Non-pigmented ciliary epithelial cell (primary cell): ENCODE measurements at regions not wholly inside any gene's neighbourhood (a gene's known extent, or its start where the extent isn't known, plus 50 kb on each side); places are given as distances from the start of the nearest gene placed in this dataset.
"Not testable (repeated sequence)": the region's sequence is repeated elsewhere in the genome, so short reads cannot be mapped to it uniquely, and the experiment has no call there.

ENCODE experiments used
- DNase-seq: peaks from one replicate; pipeline ENCODE4 v3.0.0-alpha.2; 2010; ENCODE audit warnings: low read depth

GRCh38 chrX:40245488-40246071, 147.8 kb upstream of the BCOR start:
- DNase-seq, result no peak

GRCh38 chrX:40244980-40245379, 147.2 kb upstream of the BCOR start:
- no peak for DNase-seq

DNA sequence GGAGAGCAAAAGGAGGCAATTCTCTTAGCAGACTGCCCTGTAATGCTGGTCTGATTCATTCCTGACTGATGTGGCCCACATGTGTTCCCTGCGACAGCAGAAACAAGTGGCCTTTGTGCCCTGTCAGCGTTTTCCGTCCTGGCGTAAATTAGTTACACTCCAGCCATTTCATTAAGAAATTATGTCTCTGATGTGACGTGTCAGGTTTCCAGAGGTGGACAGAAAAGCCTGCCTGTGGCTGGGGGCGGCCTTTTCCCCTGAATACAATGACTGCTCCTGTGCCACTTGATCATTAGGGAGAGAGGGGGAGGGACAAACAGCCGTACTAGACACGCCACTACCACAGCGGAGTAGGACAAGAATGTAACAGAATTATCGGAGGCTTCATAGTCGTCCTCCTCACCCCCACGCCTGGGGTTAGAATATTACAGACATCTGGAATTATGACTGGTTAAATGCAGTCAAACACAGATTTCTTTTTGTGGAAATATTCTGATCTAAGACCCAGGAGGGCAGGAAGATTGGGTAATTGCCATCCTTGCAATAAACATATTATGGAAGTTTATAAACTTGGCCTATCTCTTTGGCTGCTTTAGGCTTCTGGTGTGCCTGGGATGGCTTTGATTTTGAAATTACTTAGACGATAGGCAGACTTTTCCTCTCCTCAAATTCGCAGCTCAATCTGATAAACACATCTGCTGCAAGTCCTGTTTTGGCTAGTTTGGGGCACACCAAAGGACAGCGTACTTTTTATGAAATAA, 146.2 kb upstream of the BCOR start:
- DNase-seq, result no peak

GRCh38 chrX:40240844-40241243, 143.1 kb upstream of the BCOR start:
- DNase-seq, result no peak

DNA sequence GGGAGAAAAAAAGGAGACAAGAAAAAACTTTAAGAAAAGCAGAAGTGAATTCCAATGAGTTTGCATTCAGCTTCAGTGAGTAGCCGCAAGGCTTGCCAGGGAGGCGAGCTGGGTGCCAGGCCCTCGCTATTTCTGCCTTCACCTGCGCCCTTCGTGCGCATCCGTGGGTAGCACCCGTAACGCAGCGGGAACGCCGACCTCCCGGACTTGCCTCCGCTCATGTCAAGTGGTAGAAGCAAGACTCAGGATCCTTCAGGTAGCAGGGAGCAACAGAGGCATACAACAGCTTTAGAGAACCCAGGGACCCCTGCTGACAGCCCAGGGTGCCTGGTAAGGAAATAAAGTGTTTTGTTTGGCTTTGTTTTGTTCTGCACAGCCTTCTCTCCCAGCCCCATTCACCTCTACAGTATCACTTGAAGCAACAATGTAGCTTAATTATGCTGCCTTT, 140.0 kb upstream of the BCOR start:
- no peak for DNase-seq

DNA sequence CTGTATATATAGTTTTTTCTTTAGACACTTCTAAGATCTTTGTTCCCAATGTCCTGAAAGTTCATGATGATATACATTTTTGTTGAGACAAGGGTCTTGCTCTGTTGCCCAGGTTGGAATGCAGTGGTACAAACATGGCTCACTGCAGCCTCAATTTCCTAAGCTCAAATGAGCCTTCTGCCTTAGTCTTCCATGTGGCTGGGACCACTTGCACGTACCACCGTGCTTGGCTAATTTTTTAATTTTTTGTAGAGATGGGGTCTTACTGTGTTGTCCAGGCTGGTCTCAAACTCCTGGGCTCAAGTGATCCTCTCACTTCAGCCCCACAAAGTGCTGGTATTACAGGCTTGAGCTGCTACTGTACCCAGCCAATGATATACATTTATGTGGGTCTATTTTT, 132.9 kb upstream of the BCOR start:
- DNase-seq, result no peak

DNA sequence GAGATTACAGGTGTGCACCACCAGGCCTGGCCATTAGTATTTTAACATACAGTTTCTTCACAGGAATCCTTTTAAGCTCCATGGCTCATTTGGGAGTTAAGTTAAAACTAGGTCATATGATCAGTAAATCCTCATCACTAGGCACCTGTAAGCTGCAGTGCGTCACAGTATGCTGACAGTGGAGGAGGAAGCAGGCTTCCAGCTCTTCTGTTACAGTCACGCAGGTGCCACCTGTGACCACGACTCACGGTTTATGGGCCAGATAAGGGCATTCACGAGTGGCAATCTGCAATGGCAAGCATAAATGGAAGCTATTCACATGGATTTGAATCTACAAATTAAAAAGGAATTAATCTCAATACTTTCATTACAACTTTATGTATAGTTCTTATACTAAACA, 129.4 kb upstream of the BCOR start:
- no peak for DNase-seq

- DNase-seq, result no peak
Observed at GRCh38 chrX:40224658-40225057, 126.9 kb upstream of the BCOR start.

DNA sequence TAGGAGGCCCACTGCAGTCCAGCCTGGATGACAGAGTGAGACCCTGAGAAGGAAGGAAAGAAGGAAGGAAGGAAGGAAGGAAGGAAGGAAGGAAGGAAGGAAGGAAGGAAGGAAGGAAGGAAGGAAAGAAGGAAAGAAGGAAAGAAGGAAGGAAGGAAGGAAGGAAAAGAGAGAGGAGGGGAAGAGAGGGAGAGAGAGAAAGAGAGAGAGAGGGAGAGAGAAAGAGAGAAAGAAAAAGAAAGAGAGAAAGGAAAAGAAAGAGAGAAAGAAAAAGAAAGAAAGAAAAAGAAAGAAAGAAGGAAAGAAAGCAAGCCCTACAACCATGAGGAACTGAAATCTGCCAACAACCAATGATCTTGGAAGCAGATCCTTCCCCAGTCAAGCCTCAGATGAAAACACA, 124.9 kb upstream of the BCOR start:
- not testable (repeated sequence) for DNase-seq

GRCh38 chrX:40213092-40213491, 115.3 kb upstream of the BCOR start:
- no peak for DNase-seq

GRCh38 chrX:40209951-40210617, 112.3 kb upstream of the BCOR start:
- DNase-seq, result no peak

DNA sequence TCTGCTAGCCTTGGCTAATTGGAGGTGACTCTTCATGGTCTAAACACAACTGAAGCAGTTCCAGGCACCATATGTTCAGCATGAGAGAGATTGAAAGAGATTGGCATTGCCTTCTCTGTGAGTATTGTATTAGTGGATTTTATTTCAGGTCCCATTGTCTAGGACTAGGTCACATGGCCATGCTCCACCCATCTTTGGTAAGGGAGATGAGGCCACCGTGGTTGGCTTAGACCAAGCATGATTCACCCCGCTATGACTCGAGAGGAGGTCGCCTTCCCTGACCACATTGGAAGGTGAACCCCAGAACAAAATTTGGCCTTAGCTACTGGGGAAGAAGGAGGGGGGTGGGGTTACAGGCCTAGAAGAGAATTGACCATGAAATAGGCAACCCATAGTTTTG, 109.9 kb upstream of the BCOR start:
- DNase-seq, result no peak

- DNase-seq, result no peak
Observed at GRCh38 chrX:40205471-40205870, 107.7 kb upstream of the BCOR start.

DNA sequence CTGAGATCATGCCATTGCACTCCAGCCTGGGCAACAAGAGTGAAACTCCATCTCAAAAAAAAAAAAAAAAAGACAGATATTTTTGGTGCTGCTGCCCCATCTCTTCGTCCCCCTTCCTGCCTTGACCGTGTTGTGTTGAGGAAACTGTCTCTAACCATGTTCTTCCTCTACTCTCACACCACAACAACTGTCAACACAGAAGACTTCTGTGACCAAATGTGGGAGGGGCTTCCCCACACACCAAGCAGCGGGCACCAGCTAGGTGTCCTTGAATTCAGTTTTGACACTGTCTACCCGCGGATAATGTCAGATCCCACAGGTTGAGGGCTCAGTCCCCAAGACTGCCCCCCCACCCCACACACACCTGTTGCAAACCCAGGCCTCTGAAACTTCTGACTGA, 104.7 kb upstream of the BCOR start:
- no peak for DNase-seq

GRCh38 chrX:40201329-40201885, 103.6 kb upstream of the BCOR start:
- DNase-seq, result no peak

DNA sequence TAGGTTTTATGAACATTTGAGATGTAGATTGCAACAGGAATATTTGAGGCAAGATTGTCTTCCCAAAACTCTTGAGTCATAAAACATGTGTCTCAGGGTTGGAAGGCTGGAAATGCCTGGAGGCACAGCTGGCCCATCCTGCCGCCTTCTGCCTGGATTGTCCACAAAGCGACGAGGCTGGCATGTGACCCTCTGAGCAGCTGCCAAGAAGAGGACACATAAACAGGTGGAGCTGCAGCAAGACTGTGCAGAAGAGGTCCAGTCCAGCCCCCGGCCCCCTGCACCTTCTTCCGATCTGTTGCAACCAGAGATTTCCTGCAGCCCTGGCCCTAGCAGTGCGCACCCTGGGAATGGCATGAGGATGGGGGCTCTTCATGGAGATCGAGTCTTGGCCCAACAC, 101.9 kb upstream of the BCOR start:
- no peak for DNase-seq

GRCh38 chrX:40197071-40197470, 99.3 kb upstream of the BCOR start:
- no peak for DNase-seq

DNA sequence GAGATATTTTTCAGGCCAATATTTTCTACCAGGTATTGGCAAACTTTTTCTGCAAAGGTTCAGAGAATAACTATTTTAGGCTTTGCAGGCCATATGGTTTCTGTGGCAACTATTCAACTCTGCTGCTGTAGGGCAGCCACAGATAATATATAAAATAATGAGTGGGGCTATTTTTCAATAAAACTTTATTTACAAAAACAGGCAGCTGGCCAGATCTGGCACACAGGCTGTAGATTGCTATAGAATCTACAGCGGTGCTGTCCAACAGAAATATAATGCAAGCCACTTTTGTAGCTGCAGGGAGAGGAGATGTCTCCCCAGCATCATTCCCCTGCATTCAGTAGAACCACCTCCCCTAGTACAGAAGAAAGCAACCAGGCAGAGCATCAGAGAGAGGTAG, 97.6 kb upstream of the BCOR start:
- DNase-seq, result no peak

DNA sequence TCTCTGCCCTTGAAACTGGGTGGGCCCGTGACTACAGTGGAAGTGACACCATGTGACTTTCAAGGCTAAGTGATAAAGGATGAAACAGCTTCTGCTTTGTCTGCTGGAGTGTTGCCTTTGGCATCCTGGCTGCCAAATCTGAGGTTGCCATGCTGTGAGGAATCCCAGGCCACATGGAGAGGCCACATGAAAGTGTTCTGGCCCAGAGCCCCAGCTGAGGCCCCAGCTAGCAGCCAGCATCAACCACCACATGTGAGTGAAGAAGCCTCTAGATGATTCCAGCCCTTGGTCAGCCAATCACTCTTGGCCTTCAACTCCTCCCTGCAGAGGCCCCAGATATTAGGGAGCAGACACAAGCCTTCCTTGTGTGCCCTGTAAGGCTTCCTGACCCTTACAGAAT, 94.4 kb upstream of the BCOR start:
- DNase-seq, result no peak

DNA sequence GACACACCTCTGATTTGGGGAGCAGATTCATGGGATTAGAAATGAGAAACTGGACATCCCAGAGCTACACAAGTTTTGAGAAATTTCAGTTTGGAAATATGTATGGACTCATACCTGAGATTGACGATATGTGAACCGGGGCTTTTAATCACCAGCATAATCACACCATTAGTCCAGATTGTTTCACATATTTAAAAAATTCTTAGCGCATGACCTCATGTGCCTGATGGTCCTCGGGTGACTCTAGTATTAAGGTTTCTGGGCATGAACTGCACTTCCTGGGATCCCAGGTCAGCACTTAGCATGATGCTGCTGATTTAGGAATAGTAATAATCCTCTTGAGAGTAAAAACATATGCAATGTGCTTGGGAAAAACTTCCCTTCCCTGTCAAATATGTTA, 91.9 kb upstream of the BCOR start:
- no peak for DNase-seq

GRCh38 chrX:40188573-40189417, 91.0 kb upstream of the BCOR start:
- DNase-seq, result no peak

- no peak for DNase-seq
Observed at GRCh38 chrX:40184968-40185367, 87.2 kb upstream of the BCOR start.
